GM20000 (cell line): ENCODE measurements at regions not wholly inside any gene's neighbourhood (a gene's known extent, or its start where the extent isn't known, plus 50 kb on each side); places are given as distances from the start of the nearest gene placed in this dataset.

Experiments used
- DNase-seq: peaks from one replicate; pipeline ENCODE4 v3.0.0; 2012; ENCODE audit warnings: low spot score
- CTCF ChIP-seq: IDR thresholded peaks from 2 replicates; pipeline ENCODE4 v1.5.1; 2012; ENCODE audit warnings: mild to moderate bottlenecking, control low read depth; ENCODE audit errors: extremely low read depth, missing control alignments

DNA sequence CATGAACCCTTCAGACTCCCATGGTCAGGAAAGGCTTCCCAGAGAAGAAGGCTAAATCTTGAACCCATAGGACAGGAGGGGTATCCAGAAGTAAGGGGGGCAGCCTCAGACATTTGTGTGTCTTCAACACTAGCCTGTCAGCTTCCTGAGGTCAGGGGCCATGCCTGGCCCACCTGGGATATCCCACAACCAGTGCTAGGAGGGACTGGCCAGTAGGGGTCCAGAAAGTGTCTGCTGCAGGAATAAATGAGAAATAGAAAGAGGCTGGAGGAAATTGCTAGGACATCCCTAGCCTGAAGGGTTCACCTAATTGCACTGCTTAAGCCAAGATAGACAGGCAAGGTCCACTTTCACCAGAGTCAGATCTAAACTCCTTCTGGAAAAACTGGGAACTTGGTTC lies 799.6 kb upstream of the ID2 start:
- no peak for DNase-seq

DNA sequence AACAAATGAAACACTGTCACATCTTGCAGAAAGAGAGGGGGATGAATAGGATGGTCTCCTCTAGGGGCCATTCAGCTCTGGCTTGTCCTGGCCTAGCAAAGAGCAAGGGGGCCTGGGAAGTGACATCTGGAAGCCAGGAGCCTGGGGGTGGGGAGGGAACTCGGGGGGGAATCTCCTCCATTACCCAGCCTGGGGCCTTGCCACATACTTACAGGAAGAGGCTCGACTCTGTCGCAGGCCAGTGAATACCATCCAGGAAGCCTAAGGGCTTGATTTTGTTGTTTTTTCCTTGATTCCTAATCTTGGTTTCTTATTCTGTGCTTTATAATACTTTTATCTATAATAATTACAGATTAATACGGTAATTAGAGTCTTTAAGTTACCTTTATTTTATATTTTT lies 797.5 kb upstream of the ID2 start:
- DNase-seq, result no peak
- TF ChIP-seq CTCF, result no peak

More for the DNA sequence above, 799.6 kb upstream of the ID2 start:
- TF ChIP-seq CTCF, result no peak

- no peak for TF ChIP-seq CTCF
- DNase-seq, result no peak
These were observed 795.2 kb upstream of the ID2 start for GRCh38 chr2:7886666-7887065.

- DNase-seq, result no peak
- no peak for TF ChIP-seq CTCF
These were observed 794.4 kb upstream of the ID2 start for GRCh38 chr2:7887441-7887840.

DNA sequence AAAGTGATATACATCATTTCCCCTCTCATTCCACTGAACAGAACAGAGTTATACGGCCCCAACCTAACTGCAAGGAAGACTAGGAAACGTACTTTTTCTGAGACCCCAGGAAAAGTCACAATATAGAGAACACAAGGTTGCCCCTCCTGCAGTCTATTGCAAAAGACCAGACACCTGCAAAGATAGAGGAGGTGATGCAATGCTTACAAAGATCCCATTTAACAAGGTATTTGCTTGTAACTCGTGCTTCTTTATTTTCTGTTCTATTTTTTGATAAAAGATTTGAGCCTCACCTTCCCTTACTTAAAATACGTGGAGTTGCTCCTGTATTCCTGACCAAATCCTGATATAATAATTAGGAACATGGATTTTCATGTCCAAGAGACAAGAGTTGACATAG lies 793.0 kb upstream of the ID2 start:
- no peak for TF ChIP-seq CTCF
- DNase-seq, result no peak

- no peak for TF ChIP-seq CTCF
- no peak for DNase-seq
These were observed 790.5 kb upstream of the ID2 start for GRCh38 chr2:7891312-7891711.

- no peak for TF ChIP-seq CTCF
These were observed 786.6 kb upstream of the ID2 start for GRCh38 chr2:7895289-7895688.

More at GRCh38 chr2:7895289-7895688, 786.6 kb upstream of the ID2 start:
- no peak for DNase-seq
